KMS-11 (cell line): ENCODE measurements at regions not wholly inside any gene's neighbourhood (a gene's known extent, or its start where the extent isn't known, plus 50 kb on each side); places are given as distances from the start of the nearest gene placed in this dataset.

Source experiments
- H2AFZ ChIP-seq: fragments of 200-600 bp; sonication (generic); 2 replicates; pipeline ENCODE4 v1.6.1; 2016; ENCODE audit warnings: antibody characterized with exemption, mixed run types, low read depth
- H3K27ac ChIP-seq: fragments of 200-600 bp; sonication (generic); 2 replicates; pipeline ENCODE4 v1.6.1; 2016; ENCODE audit warnings: mild to moderate bottlenecking, mixed run types
- H3K27me3 ChIP-seq: fragments of 200-600 bp; sonication (generic); 2 replicates; pipeline ENCODE4 v1.6.1; 2017; ENCODE audit warnings: mild to moderate bottlenecking, low read depth, mixed run types, moderate library complexity; ENCODE audit not compliant: insufficient read depth
- H3K36me3 ChIP-seq: fragments of 200-600 bp; sonication (generic); 2 replicates; pipeline ENCODE4 v1.6.1; 2017; ENCODE audit warnings: mild to moderate bottlenecking, mixed run types; ENCODE audit not compliant: insufficient read depth
- H3K4me1 ChIP-seq: fragments of 200-600 bp; sonication (generic); 2 replicates; pipeline ENCODE4 v1.6.1; 2016; ENCODE audit warnings: mild to moderate bottlenecking, low read depth, mixed run types; ENCODE audit not compliant: poor library complexity, severe bottlenecking
- H3K4me2 ChIP-seq: fragments of 200-600 bp; sonication (generic); 2 replicates; pipeline ENCODE4 v1.7.0; 2016; ENCODE audit warnings: mild to moderate bottlenecking, mixed run types
- H3K4me3 ChIP-seq: fragments of 200-600 bp; sonication (generic); IDR thresholded peaks from 2 replicates; pipeline ENCODE4 v1.6.1; 2017; ENCODE audit warnings: low read depth, low read length, mixed read lengths; ENCODE audit not compliant: insufficient read depth
- H3K79me2 ChIP-seq: fragments of 200-600 bp; sonication (generic); 2 replicates; pipeline ENCODE4 v1.6.1; 2016; ENCODE audit warnings: low read depth, mixed run types; ENCODE audit not compliant: insufficient read depth
- H3K9ac ChIP-seq: fragments of 200-600 bp; sonication (generic); 2 replicates; pipeline ENCODE4 v1.6.1; 2016; ENCODE audit warnings: mild to moderate bottlenecking, mixed run types
- H4K20me1 ChIP-seq: fragments of 200-600 bp; sonication (generic); 2 replicates; pipeline ENCODE4 v1.6.1; 2016; ENCODE audit warnings: mild to moderate bottlenecking, mixed run types; ENCODE audit not compliant: insufficient read depth
- TF ChIP-seq, protein P1 (sequence below): fragments of 200-600 bp; sonication (generic); conservative IDR thresholded peaks from 2 replicates; pipeline ENCODE4 v1.6.1; 2017; ENCODE audit warnings: low read depth, mild to moderate bottlenecking, antibody characterized with exemption, low read length, moderate library complexity, mixed read lengths

DNA sequence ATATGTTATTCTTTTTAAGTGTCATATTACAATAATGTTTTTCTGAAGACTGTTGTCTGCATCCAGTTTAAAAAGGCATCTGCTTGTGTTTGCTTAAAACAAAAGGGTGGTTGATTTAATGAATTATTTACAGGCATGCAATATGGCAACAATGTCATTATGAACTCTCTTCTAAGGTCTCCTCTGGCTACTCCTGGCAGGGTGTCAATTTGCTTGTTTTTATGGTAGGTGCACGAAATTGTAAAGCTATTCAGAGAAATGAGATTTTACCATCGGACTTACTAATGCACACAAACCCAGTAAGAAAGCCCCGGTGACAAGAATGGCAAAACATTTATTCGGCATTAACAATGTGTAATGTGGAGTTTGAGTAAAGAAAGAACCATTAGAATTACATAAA, 539.8 kb upstream of the ZNF608 start:
- TF ChIP-seq, protein P1, sequence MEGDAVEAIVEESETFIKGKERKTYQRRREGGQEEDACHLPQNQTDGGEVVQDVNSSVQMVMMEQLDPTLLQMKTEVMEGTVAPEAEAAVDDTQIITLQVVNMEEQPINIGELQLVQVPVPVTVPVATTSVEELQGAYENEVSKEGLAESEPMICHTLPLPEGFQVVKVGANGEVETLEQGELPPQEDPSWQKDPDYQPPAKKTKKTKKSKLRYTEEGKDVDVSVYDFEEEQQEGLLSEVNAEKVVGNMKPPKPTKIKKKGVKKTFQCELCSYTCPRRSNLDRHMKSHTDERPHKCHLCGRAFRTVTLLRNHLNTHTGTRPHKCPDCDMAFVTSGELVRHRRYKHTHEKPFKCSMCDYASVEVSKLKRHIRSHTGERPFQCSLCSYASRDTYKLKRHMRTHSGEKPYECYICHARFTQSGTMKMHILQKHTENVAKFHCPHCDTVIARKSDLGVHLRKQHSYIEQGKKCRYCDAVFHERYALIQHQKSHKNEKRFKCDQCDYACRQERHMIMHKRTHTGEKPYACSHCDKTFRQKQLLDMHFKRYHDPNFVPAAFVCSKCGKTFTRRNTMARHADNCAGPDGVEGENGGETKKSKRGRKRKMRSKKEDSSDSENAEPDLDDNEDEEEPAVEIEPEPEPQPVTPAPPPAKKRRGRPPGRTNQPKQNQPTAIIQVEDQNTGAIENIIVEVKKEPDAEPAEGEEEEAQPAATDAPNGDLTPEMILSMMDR, result no peak
- H3K27ac ChIP-seq, result no peak overlapping the region
- H3K4me1 ChIP-seq, result no peaks in the 10 kb centered on the region
- no peak overlapping the region for H3K4me3 ChIP-seq
- H3K27me3 ChIP-seq, result no peaks in the 10 kb centered on the region
- no peak overlapping the region for H3K4me2 ChIP-seq
- H4K20me1 ChIP-seq, result no peaks in the 10 kb centered on the region
- H3K9ac ChIP-seq, result no peak overlapping the region
- no peaks in the 10 kb centered on the region for H3K79me2 ChIP-seq
- no peak overlapping the region for H2AFZ ChIP-seq
- no peaks in the 10 kb centered on the region for H3K36me3 ChIP-seq

DNA sequence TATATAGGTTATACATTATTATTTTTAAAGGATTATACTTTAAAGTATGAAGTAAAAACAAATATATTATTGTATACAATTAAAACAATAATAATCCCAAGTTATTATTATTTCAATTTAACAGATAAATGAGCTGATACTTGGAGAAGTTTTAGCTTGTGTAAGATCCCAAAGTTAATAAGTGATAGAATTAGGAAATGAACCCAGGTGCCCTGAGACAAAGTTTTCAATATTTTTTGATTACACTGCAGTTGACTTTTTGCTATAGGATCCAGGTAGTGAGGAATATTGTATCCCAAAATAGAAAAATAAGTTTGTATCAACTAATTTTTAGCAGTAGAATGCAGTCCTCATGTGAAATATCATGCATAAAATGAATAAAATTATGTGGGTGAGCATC, 543.2 kb upstream of the ZNF608 start:
- Histone ChIP-seq H3K27ac (no peak overlapping the region), H3K79me2 (no peaks in the 10 kb centered on the region), H4K20me1 (no peaks in the 10 kb centered on the region), H3K4me1 (no peaks in the 10 kb centered on the region), H3K4me3 (no peak overlapping the region), H3K36me3 (no peaks in the 10 kb centered on the region), H3K27me3 (no peaks in the 10 kb centered on the region), H2AFZ (no peak overlapping the region), H3K4me2 (no peak overlapping the region), H3K9ac (no peak overlapping the region)
- TF ChIP-seq, protein P1, result no peak

DNA sequence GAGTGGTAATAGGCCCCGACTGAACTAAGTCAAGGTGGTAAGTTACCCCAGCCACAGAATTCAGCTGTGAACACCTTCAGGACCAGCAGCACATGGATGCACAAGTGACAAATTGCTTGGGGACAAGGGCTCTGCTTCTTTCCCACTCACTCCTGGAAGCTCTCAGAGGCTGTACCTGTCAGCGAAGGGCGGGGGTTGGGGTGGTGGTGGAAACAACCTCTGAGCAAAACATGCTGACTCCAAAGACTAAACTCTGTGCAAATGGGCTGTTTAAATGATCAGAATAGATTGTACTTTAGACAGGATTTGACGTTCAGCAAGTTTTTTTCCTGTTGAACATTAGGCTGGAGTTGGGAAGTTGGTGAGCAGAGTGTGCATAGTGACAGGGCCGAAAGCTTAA, 544.5 kb upstream of the ZNF608 start:
- no peak overlapping the region for H3K9ac ChIP-seq
- peaks cover 9% of the 10 kb centered on the region for H3K4me1 ChIP-seq
- no peak overlapping the region for H2AFZ ChIP-seq
- H3K36me3 ChIP-seq, result no peaks in the 10 kb centered on the region
- H3K4me2 ChIP-seq, result no peak overlapping the region
- H3K27ac ChIP-seq, result no peak overlapping the region
- TF ChIP-seq, protein P1, result no peak
- no peaks in the 10 kb centered on the region for H3K79me2 ChIP-seq
- no peaks in the 10 kb centered on the region for H3K27me3 ChIP-seq
- no peaks in the 10 kb centered on the region for H4K20me1 ChIP-seq
- no peak overlapping the region for H3K4me3 ChIP-seq

DNA sequence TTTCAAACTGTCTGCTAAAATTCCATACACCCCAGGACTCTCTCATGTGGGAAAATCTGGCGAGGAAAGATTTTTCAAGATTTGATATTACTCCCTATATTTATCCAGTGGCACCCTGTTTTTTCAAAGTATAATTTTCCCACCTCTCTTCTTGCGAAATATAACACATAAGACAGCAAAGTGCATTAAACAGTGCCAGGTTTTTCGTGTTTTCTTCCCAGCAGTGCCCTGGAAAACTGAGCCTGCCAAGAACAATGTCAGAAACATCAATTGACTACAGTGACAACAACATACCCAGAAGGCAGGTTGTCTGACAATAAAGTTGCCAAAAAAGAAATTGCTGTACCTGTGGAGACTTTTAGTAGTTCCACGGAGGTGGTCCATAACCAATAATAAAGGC, 545.0 kb upstream of the ZNF608 start:
- Histone ChIP-seq H2AFZ (no peak overlapping the region), H3K4me2 (no peak overlapping the region), H3K4me3 (no peak overlapping the region), H4K20me1 (no peaks in the 10 kb centered on the region), H3K36me3 (no peaks in the 10 kb centered on the region), H3K9ac (no peak overlapping the region), H3K4me1 (peaks cover 9% of the 10 kb centered on the region), H3K27me3 (no peaks in the 10 kb centered on the region), H3K27ac (no peak overlapping the region), H3K79me2 (no peaks in the 10 kb centered on the region)
- TF ChIP-seq, protein P1, result no peak

DNA sequence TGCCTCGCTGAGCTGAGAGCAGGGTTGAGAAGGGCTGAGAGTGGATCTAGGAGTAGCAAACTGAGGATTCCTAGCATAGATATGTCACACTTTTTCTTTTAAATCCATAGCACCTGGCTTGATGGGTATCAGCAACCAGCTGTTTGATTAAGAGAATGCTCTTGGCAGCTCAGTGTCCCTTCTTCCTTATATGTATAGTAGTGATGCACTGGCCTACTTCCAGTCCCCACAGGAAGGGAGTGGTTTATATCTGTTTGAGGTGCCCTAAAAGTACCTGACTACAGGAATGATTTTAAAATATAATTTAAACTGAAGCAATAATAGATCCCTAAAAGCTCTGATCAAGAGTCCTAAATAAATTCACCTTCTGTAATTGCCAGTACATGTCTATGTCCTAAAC, 546.8 kb upstream of the ZNF608 start:
- no peaks in the 10 kb centered on the region for H3K79me2 ChIP-seq
- H4K20me1 ChIP-seq, result no peaks in the 10 kb centered on the region
- H3K27ac ChIP-seq, result no peak overlapping the region
- H3K36me3 ChIP-seq, result no peaks in the 10 kb centered on the region
- no peak overlapping the region for H2AFZ ChIP-seq
- H3K27me3 ChIP-seq, result no peaks in the 10 kb centered on the region
- H3K4me1 ChIP-seq, result peaks cover 9% of the 10 kb centered on the region
- H3K4me3 ChIP-seq, result no peak overlapping the region
- no peak overlapping the region for H3K9ac ChIP-seq
- TF ChIP-seq, protein P1, result no peak
- no peak overlapping the region for H3K4me2 ChIP-seq
